BJ (cell line): ENCODE measurements at regions not wholly inside any gene's neighbourhood (a gene's known extent, or its start where the extent isn't known, plus 50 kb on each side); places are given as distances from the start of the nearest gene placed in this dataset.

Experiments used
- CTCF ChIA-PET: fragments of 350-600 bp; formaldehyde crosslinking; extraction: SDS; loops from one replicate; lab custom pipeline; 2021; ENCODE audit warnings: antibody characterized with exemption, inconsistent platforms; lab: Yijun Ruan, JAX
- POLR2A ChIA-PET: fragments of 300-600 bp; sonication (Branson Sonifier 250); formaldehyde crosslinking; extraction: SDS; loops from one replicate; lab custom pipeline; 2021; ENCODE audit warnings: antibody characterized with exemption; lab: Charles Lee
- DNase-seq: peaks from one replicate; pipeline ENCODE4 v3.0.0-alpha.2; 2011; ENCODE audit warnings: low read depth
- H3K27me3 ChIP-seq: 2 replicates; pipeline ENCODE4 v1.6.0; 2011; ENCODE audit warnings: low read length; ENCODE audit not compliant: control insufficient read depth, insufficient read depth
- H3K36me3 ChIP-seq: 2 replicates; pipeline ENCODE4 v1.5.1; 2011; ENCODE audit warnings: low read length; ENCODE audit not compliant: control insufficient read depth, insufficient read depth
- H3K4me3 ChIP-seq: 2 replicates; pipeline ENCODE4 v1.5.1; 2011; ENCODE audit warnings: low read depth, mild to moderate bottlenecking, control low read depth, low read length
- TF ChIP-seq, protein P1 (sequence below): IDR thresholded peaks from 2 replicates; pipeline ENCODE4 v1.5.1; 2011; ENCODE audit warnings: low read depth, mild to moderate bottlenecking, control low read depth, inconsistent platforms, low read length, moderate library complexity; ENCODE audit not compliant: insufficient read depth

DNA sequence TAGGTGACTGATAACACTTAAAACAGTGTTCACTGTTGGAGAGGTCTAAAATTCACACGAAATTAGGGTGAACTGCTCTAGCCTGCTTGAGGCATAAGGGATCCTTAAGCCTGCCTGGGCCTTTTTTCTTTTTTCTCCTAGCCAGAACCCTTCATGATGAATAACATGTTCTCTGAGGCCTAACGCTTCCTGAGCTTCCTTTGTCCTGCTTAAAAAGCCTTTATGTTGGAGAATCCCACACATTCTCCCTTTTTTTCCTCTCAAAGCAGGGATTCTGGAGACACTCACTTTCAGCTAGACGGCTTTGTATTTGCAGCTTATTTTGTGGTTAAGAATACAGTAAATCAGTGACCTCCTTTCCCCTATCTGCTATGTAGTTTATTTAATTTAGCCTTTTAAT, 354.7 kb upstream of the PHF14 start:
- H3K4me3 ChIP-seq = no peak overlapping the region
- TF ChIP-seq, protein P1, sequence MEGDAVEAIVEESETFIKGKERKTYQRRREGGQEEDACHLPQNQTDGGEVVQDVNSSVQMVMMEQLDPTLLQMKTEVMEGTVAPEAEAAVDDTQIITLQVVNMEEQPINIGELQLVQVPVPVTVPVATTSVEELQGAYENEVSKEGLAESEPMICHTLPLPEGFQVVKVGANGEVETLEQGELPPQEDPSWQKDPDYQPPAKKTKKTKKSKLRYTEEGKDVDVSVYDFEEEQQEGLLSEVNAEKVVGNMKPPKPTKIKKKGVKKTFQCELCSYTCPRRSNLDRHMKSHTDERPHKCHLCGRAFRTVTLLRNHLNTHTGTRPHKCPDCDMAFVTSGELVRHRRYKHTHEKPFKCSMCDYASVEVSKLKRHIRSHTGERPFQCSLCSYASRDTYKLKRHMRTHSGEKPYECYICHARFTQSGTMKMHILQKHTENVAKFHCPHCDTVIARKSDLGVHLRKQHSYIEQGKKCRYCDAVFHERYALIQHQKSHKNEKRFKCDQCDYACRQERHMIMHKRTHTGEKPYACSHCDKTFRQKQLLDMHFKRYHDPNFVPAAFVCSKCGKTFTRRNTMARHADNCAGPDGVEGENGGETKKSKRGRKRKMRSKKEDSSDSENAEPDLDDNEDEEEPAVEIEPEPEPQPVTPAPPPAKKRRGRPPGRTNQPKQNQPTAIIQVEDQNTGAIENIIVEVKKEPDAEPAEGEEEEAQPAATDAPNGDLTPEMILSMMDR = no peak
- DNase-seq = no peak
- POLR2A ChIA-PET = no interaction called here
- CTCF ChIA-PET = no interaction called here
- H3K27me3 ChIP-seq = no peaks in the 10 kb centered on the region
- H3K36me3 ChIP-seq = no peaks in the 10 kb centered on the region

DNA sequence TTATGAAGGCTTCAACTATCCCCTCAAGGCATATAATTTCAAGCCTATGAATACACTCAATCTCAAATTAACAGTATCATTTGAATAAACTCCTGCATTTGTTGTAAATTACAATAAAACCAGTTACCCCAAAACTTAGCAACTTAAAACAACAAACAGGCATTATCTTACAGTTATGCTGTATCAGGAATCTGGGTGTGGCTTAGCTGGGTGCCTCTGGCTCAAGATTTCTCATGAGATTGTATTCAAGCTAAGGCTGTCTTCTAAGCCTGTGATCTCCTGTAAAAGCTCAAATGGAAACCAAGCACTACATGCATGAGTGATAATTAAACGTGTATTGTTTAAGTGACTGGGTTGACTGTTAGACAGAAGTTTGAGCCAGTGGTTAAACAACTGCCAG, 341.0 kb upstream of the PHF14 start:
- Histone ChIP-seq H3K4me3 (no peak overlapping the region), H3K27me3 (no peaks in the 10 kb centered on the region), H3K36me3 (no peaks in the 10 kb centered on the region)
- TF ChIP-seq, protein P1 = no peak
- POLR2A ChIA-PET = no interaction called here
- DNase-seq = no peak
- CTCF ChIA-PET = no interaction called here

DNA sequence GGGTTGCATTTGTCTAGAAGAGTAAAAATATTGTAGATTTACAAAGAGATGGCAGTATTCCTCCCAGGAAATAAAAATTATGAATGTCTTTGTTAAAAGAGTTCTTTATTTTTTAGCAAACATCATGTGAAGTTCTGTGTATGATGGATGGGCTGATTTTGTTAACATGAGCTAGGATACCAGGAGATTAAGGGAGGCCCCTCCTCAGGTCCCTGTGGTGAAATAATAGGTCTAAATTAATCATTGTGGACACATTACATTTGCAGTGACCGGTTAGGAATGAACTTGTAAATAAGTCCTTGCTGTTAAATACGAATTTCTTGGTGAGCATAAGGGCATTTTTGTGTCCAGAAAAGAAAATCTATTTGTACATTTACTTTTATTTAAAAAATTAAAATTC, 339.4 kb upstream of the PHF14 start:
- POLR2A ChIA-PET = no interaction called here
- TF ChIP-seq, protein P1 = no peak
- CTCF ChIA-PET = no interaction called here
- DNase-seq = no peak
- Histone ChIP-seq H3K36me3 (no peaks in the 10 kb centered on the region), H3K27me3 (no peaks in the 10 kb centered on the region), H3K4me3 (no peak overlapping the region)

DNA sequence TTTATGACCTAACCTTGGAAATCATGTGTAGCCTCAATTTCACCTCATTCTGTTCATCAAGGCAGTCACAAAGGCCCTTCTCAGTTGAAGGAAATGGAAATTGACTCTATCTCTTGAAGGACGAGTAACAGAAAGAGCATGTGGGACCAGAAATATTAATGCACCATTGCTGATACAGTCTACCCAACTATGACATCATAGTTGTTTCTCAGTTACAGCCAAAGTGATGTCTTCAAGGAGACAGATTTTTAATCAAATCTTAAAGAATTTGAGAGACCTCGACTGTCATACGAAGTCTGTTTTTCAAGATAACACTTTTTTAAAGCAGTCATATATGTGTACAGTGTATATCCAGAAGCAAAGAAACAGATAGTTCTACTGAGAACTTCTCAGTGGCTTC, 335.7 kb upstream of the PHF14 start:
- ChIA-PET POLR2A (no interaction called here), CTCF (no interaction called here)
- TF ChIP-seq, protein P1 = no peak
- Histone ChIP-seq H3K36me3 (no peaks in the 10 kb centered on the region), H3K4me3 (no peak overlapping the region), H3K27me3 (no peaks in the 10 kb centered on the region)
- DNase-seq = no peak

DNA sequence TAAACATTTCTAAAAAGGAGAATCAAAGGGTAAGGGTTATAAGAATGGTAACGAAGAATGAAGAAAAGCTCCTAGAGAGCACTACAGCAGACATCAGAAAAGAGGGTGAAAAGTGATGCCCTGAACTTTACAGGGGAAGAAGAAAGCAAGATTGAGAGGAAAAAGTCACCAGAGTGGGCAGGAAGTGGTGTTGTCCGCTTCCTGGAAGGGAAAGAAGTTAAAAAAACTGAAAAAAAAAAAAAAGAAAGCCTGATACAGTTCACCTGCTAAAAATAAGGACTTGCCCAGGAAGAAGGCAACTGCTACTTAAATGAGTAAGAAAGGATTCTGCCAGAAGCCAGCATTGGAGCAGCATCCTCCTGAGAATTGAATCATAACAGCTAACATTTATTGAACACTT, 330.1 kb upstream of the PHF14 start:
- CTCF ChIA-PET = no interaction called here
- POLR2A ChIA-PET = no interaction called here
- no peak for DNase-seq
- TF ChIP-seq, protein P1 = no peak
- no peaks in the 10 kb centered on the region for H3K36me3 ChIP-seq
- no peak overlapping the region for H3K4me3 ChIP-seq
- H3K27me3 ChIP-seq = no peaks in the 10 kb centered on the region
